Calu3 (cell line): ENCODE measurements at regions not wholly inside any gene's neighbourhood (a gene's known extent, or its start where the extent isn't known, plus 50 kb on each side); places are given as distances from the start of the nearest gene placed in this dataset.

Experiments
- BruUV-seq: library from RNA; stranded (reverse); fragments of 400-500 nt; replicated peaks from 2 replicates; lab custom pipeline; 2021; lab: Mats Ljungman, UMichigan
- CTCF ChIA-PET: fragments of 300-600 bp; sonication (Branson Sonifier 250); formaldehyde crosslinking; loops from one replicate; lab custom pipeline; 2022; ENCODE audit warnings: antibody characterized with exemption; lab: Charles Lee
- DNase-seq: peaks from one replicate; pipeline ENCODE4 v3.0.0; 2022
- H3K27ac Mint-ChIP-seq: one replicate; pipeline ENCODE4 v1.8.0; 2022; ENCODE audit warnings: mixed read lengths; ENCODE audit not compliant: unreplicated experiment
- H3K27me3 Mint-ChIP-seq: one replicate; pipeline ENCODE4 v1.8.0; 2022; ENCODE audit warnings: mixed read lengths; ENCODE audit not compliant: unreplicated experiment
- H3K36me3 Mint-ChIP-seq: one replicate; pipeline ENCODE4 v1.8.0; 2022; ENCODE audit warnings: mild to moderate bottlenecking, moderate library complexity, mixed read lengths; ENCODE audit not compliant: insufficient read depth, unreplicated experiment
- H3K4me1 Mint-ChIP-seq: one replicate; pipeline ENCODE4 v1.8.0; 2022; ENCODE audit warnings: mild to moderate bottlenecking, low read depth, mixed read lengths; ENCODE audit not compliant: unreplicated experiment
- H3K4me3 Mint-ChIP-seq: one replicate; pipeline ENCODE4 v1.8.0; 2022; ENCODE audit warnings: mild to moderate bottlenecking, low read depth, moderate library complexity, mixed read lengths; ENCODE audit not compliant: unreplicated experiment
- H3K9me3 Mint-ChIP-seq: one replicate; pipeline ENCODE4 v1.8.0; 2022; ENCODE audit warnings: low read depth, mixed read lengths; ENCODE audit not compliant: unreplicated experiment
- CTCF ChIP-seq: fragments of 200-600 bp; IDR thresholded peaks from one replicate; pipeline ENCODE4 v1.8.0; 2022; ENCODE audit warnings: antibody characterized with exemption; ENCODE audit not compliant: unreplicated experiment
- intact Hi-C: fragments of 100-400 bp; cut with micrococcal nuclease; formaldehyde crosslinking; loops from one replicate; pipeline ENCODE4 v1.10.0; 2022; ENCODE audit not compliant: unreplicated experiment

- intact Hi-C loops = no loop called here
- peak; percentile 30 for DNase-seq
- no TSS peak for BruUV-seq
- Mint-ChIP-seq H3K9me3 (peaks cover 4% of the 10 kb centered on the region), H3K4me1 (peaks cover 34% of the 10 kb centered on the region), H3K36me3 (no peaks in the 10 kb centered on the region), H3K27ac (peak overlapping the region; percentile 82), H3K27me3 (no peaks in the 10 kb centered on the region), H3K4me3 (no peak overlapping the region)
- TF ChIP-seq CTCF = no peak
- CTCF ChIA-PET = interaction anchor here (0.6 kb wide), 1 partner anchor 815 kb away, joined by 3 read pairs; no protein-coding TSS in a partner anchor
Measured at GRCh38 chr2:53403792-53404413, 363.7 kb upstream of the CHAC2 start.

- H3K4me1 Mint-ChIP-seq = peaks cover 5% of the 10 kb centered on the region
- peaks cover 2% of the 10 kb centered on the region for H3K9me3 Mint-ChIP-seq
- DNase-seq = no peak
- no peak overlapping the region for H3K27ac Mint-ChIP-seq
- no peak for TF ChIP-seq CTCF
- BruUV-seq = no TSS peak
- no peaks in the 10 kb centered on the region for H3K27me3 Mint-ChIP-seq
- CTCF ChIA-PET = no interaction called here
- intact Hi-C loops = no loop called here
- no peaks in the 10 kb centered on the region for H3K36me3 Mint-ChIP-seq
- no peak overlapping the region for H3K4me3 Mint-ChIP-seq
Measured at GRCh38 chr2:53397085-53397484, 370.5 kb upstream of the CHAC2 start.

GRCh38 chr2:53381271-53381670 is 386.3 kb upstream of the CHAC2 start:
- TF ChIP-seq CTCF = no peak
- Mint-ChIP-seq H3K27ac (no peak overlapping the region), H3K27me3 (no peaks in the 10 kb centered on the region), H3K4me3 (no peak overlapping the region), H3K4me1 (no peaks in the 10 kb centered on the region), H3K9me3 (no peaks in the 10 kb centered on the region), H3K36me3 (no peaks in the 10 kb centered on the region)
- CTCF ChIA-PET = no interaction called here
- BruUV-seq = no TSS peak
- DNase-seq = no peak
- intact Hi-C loops = no loop called here

- no peak for DNase-seq
- BruUV-seq = no TSS peak
- H3K27ac Mint-ChIP-seq = no peak overlapping the region
- no peaks in the 10 kb centered on the region for H3K9me3 Mint-ChIP-seq
- no peaks in the 10 kb centered on the region for H3K4me1 Mint-ChIP-seq
- no peaks in the 10 kb centered on the region for H3K36me3 Mint-ChIP-seq
- TF ChIP-seq CTCF = no peak
- H3K27me3 Mint-ChIP-seq = no peaks in the 10 kb centered on the region
- intact Hi-C loops = no loop called here
- CTCF ChIA-PET = no interaction called here
- no peak overlapping the region for H3K4me3 Mint-ChIP-seq
Measured at GRCh38 chr2:53379547-53379946, 388.1 kb upstream of the CHAC2 start.
